HG03558 (cell line): ENCODE measurements at regions not wholly inside any gene's neighbourhood (a gene's known extent, or its start where the extent isn't known, plus 50 kb on each side); places are given as distances from the start of the nearest gene placed in this dataset.
"Not testable (repeated sequence)": the region's sequence is repeated elsewhere in the genome, so short reads cannot be mapped to it uniquely, and the experiment has no call there.

Experiments
- ATAC-seq: cut with Tn5 transposase; IDR thresholded peaks from one replicate; pipeline ENCODE4 v1.9.1; 2021; ENCODE audit warnings: moderate number of reproducible peaks; ENCODE audit not compliant: unreplicated experiment; ENCODE audit errors: extremely low read depth

GRCh38 chr4:37771771-37772170 is 54.7 kb upstream of the PGM2 start:
- ATAC-seq: no peak

GRCh38 chr4:37770016-37770415 is 56.5 kb upstream of the PGM2 start:
- no peak for ATAC-seq

GRCh38 chr4:37769391-37769989 is 57.0 kb upstream of the PGM2 start:
- no peak for ATAC-seq

GRCh38 chr4:37767546-37767945 is 58.9 kb upstream of the PGM2 start:
- no peak for ATAC-seq

GRCh38 chr4:37767019-37767418 is 59.5 kb upstream of the PGM2 start:
- no peak for ATAC-seq

- peak; percentile 72 for ATAC-seq
Observed at GRCh38 chr4:37765741-37766140, 60.7 kb upstream of the PGM2 start.

- ATAC-seq: no peak
Observed at GRCh38 chr4:37763831-37764230, 62.7 kb upstream of the PGM2 start.

- ATAC-seq: no peak
Observed at GRCh38 chr4:37762991-37763368, 63.5 kb upstream of the PGM2 start.

GRCh38 chr4:37762294-37762990 is 64.0 kb upstream of the PGM2 start:
- no peak for ATAC-seq

GRCh38 chr4:37760840-37761239 is 65.6 kb upstream of the PGM2 start:
- no peak for ATAC-seq

GRCh38 chr4:37759833-37760232 is 66.7 kb upstream of the PGM2 start:
- no peak for ATAC-seq

GRCh38 chr4:37758226-37758625 is 68.3 kb upstream of the PGM2 start:
- no peak for ATAC-seq

- ATAC-seq: no peak
Observed at GRCh38 chr4:37757761-37758160, 68.7 kb upstream of the PGM2 start.

GRCh38 chr4:37757121-37757520 is 69.4 kb upstream of the PGM2 start:
- ATAC-seq: no peak

GRCh38 chr4:37754410-37755185 is 68.4 kb upstream of the RELL1 start:
- no peak for ATAC-seq

- ATAC-seq: no peak
Observed at GRCh38 chr4:37749398-37749988, 63.3 kb upstream of the RELL1 start.

- ATAC-seq: no peak
Observed at GRCh38 chr4:37748485-37748884, 62.3 kb upstream of the RELL1 start.

- no peak for ATAC-seq
Observed at GRCh38 chr4:37747772-37748330, 61.7 kb upstream of the RELL1 start.

GRCh38 chr4:37746852-37747251 is 60.7 kb upstream of the RELL1 start:
- ATAC-seq: not testable (repeated sequence)

GRCh38 chr4:37745946-37746345 is 59.8 kb upstream of the RELL1 start:
- ATAC-seq: no peak

- no peak for ATAC-seq
Observed at GRCh38 chr4:37742149-37742548, 56.0 kb upstream of the RELL1 start.
